NCI-H1105 (cell line): ENCODE measurements at regions not wholly inside any gene's neighbourhood (a gene's known extent, or its start where the extent isn't known, plus 50 kb on each side); places are given as distances from the start of the nearest gene placed in this dataset.

Experiments
- DNase-seq: peaks from one replicate; lab custom pipeline; 2025; lab: John Stamatoyannopoulos, UW

DNA sequence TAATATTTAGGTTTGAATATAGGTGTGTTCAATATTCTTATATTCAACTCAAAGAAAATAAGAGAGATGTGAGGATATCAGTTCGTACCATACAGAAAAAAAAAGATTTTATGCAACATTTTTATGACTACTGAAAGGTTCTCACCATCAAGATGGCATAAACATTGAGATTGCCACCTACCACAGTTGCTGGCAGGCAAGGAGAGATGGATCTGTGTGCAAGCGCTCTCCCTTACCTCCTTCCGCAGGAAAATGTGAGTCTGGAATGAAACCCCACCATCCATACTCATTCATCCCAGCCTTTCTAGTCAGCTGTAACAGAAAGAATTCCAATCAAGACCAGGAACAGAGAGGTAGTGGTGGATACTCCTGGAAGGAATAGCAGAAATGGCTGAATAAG lies 376.9 kb downstream of the PPP3CA start:
- DNase-seq: no peak

GRCh38 chr4:100969925-100970324 lies 377.4 kb downstream of the PPP3CA start:
- DNase-seq: no peak

GRCh38 chr4:100968046-100968445 lies 379.3 kb downstream of the PPP3CA start:
- DNase-seq: no peak

GRCh38 chr4:100963627-100964026 lies 383.7 kb downstream of the PPP3CA start:
- DNase-seq: no peak

DNA sequence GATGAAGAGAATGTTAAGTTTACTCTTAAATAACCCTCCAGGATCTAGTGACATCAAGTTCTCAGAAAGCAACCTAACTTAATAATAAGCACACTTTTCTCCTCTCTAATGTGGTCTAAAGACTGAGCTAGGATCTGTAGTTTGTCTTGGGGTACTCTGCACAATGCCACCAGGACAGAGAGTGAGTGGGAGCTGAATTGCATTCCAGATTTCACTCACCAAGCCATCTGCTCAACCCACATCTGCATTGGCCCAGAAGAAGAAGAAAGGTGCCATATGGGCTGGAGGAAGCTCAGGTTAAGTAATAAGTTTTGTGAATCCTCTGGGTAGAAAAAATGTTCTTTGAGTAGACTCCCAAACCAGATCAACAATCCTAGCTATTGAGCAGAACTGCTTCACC lies 384.6 kb downstream of the PPP3CA start:
- DNase-seq: no peak

DNA sequence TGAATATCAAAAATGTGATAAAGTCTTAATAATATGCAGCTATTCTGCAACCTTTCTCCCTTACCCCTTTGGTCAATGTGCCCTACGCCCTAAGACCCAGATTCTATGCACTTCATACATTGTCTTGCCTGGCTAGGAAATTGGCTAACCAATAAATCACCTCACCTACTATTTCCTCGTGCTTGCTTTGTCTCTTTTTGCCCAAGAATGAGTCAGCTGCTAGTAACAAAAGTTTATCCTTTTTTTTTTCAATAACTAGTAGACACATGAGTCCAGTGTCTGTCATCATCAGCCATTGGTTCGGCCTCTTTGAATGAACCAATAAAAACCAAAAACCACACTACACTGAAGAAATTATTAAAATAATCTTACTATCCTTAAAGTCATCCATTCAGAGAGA lies 387.1 kb downstream of the PPP3CA start:
- no peak for DNase-seq

GRCh38 chr4:100954046-100954445 lies 393.3 kb downstream of the PPP3CA start:
- no peak for DNase-seq

DNA sequence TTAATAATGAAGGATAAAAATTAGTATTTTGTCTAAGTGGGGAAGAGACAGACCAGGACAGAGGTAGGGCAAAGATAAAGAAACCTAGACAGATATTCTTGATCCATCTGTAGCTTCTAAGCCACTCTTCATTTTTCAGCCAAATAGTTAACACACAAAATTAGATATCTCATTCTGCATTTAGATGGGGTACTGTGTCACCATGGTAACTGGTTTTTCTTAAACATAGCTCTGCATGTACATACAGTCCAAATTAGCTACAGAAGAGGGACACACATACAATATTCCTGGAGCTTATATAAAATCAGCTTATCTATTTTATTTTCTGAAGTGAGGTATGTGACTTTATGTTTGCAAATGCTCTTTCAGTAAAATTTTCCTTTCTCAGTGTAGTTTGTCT lies 393.7 kb downstream of the PPP3CA start:
- DNase-seq: no peak

GRCh38 chr4:100952590-100952989 lies 394.7 kb downstream of the PPP3CA start:
- no peak for DNase-seq

DNA sequence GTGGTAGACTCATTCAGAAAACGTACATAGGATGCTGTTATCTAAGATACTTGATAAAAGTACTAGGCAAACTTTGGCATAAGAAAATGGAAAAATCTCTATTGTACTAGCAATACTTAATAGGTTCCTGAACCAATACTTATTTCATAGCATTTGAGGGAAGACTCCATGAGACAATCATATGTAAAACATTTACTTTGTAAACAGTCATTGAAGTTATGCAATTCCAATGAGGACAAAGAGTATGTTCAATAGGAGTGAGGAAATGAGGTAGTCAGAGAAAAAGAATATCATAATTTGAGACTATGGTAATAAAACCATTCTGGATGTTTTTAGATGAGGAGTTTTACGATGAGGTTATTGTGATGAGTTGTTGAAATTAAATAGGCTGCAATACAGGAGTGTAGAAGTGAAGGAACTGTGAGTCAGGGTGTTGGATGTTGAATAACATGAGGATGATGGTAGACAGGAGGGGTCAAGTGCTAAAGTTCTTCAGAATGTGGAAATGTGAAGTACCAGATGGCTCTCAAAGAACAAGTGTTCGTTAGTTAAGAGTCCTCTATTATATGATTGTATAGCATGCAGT lies 397.9 kb downstream of the PPP3CA start:
- no peak for DNase-seq

GRCh38 chr4:100948911-100949310 lies 398.4 kb downstream of the PPP3CA start:
- no peak for DNase-seq

- DNase-seq: no peak
Observed at GRCh38 chr4:100945789-100946188, 401.5 kb downstream of the PPP3CA start.

DNA sequence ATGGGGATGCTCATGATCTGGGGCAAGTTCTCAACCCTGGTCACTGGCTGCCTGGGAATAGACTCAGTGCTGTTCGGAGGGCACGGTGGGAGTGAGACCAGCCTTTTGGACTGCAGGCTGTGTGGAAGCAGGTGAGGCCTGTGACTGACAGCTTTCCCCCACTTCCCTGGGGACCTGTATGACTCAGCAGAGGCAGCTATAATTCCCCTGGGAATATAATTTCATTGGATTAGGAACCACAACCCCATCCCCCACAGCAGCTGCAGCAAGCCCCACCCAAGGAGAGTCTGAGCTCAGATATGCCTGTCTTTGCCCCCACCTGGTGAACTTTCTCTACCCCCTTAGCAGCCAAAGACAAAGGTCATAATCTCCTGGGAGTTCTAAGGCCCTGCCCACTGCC lies 408.6 kb downstream of the PPP3CA start:
- no peak for DNase-seq

DNA sequence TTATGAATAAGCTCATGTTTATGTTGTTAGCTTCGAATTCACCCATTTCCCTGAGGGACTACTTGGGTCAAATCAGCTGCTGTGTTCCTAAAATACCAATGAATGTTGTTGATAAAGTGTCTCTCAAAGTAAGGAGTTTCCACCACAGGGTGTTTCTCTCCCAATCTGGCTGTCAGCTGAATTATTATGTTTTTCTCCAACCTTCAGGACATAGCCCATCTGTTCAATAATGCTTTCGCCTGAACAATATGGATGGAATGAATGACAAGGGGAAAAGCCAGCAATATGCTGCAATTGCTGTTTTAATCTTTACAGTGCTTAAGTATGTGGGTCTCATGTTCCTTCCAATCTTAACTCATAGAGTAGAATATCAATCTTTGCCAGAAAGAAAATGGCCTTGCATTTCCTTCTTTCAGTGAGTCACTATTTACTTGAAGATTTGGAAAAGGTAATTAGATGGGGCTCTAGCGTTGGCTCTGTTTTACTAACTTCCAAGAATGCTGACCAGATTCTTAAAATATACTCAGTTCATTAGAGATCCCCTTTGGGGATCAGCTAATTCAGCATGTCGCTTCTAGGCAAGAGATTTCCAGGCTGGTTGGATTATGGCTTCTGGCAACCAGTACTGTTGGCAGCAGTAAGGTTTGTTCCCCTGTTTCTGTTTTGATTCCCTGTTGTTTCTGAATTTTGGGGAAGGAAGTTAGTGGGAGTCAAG lies 410.5 kb downstream of the PPP3CA start:
- DNase-seq: no peak

DNA sequence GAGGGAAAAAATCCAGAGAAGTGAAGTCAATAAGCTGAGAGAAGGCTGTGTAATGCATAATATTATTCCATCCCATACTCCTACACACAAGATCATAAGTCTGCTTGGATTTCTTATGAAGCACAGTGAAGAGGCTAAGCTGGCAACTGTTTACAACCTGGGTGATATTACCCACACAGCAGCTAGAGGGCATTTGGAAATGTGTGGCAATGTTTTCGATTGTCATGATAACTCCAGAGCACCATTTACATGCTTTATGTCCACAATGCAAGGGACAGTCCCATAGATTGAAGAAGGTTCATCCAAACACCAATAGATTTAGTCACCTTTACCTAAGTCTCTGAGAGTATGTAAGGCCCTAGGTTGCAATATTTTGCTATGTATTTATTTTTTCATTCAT lies 412.2 kb downstream of the PPP3CA start:
- DNase-seq: no peak

GRCh38 chr4:100933628-100934027 lies 413.7 kb downstream of the PPP3CA start:
- no peak for DNase-seq

- DNase-seq: no peak
Observed at GRCh38 chr4:100929758-100930157, 411.9 kb upstream of the EMCN start.

GRCh38 chr4:100929135-100929534 lies 411.3 kb upstream of the EMCN start:
- DNase-seq: no peak

- DNase-seq: no peak
Observed at GRCh38 chr4:100926039-100926717, 408.4 kb upstream of the EMCN start.

- no peak for DNase-seq
Observed at GRCh38 chr4:100913685-100914084, 395.9 kb upstream of the EMCN start.

DNA sequence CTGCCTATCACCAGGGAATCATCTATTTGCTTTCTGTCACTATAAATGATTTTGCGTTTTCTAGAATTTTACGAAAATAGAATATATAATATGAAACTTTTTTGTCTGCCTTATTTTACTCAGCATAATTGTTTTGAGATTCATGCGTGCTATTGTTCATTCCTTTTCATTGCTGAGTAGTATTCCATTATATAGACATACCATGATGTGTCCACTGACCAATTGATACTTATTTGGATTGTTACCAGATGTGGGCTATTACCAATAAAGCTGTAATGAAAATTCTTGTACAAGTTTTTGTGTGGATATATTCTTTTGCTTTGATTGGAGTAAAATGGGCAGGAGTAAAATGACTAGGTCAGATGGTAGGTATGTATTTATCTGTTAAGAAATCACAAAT lies 390.7 kb upstream of the EMCN start:
- DNase-seq: no peak

DNA sequence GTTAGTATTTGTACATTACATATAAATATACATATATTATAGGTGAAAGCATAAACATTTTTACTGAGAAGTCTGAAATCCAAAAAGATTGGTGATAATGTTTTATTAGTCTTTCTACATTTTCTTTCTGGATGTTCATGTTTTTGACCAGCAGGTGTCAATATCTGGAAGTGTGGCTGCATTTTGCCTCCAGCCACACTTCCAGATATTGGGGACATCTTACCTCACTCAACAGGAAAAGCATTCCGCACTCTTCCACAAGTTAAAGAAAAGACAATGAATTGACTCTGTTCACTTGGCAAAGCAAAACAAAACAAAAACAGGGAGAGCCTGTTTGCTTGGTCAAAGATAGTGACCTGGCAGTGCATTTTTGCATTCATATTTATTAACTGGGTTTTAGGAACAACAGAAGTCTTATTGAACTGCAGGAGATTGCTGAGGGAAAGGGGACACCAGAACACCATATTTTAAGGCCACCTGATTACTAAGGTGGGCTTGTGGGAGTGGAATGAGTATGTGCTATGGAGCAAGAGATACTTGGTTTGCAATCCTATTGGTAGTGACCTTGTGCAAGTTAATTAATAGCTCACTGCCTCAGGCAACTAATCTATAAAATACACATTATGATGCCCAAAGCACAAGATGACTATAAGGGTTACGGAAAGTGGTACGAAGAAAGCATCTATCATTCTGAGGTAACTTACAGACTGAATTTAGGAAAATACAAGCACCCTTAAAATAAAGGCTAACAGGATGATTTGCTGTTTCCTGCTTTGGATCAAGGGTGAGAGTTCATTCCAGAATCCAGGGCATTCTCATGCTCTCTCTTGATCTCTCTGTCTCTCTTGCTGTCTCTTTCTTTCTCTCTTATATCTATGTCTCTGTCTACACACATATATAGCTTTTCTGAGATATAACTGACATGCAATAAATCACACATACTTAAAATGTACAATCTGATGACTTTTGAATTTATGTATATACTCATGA lies 389.9 kb upstream of the EMCN start:
- no peak for DNase-seq
